H1 (cell line): ENCODE measurements at regions not wholly inside any gene's neighbourhood (a gene's known extent, or its start where the extent isn't known, plus 50 kb on each side); places are given as distances from the start of the nearest gene placed in this dataset.

ENCODE experiments used
- CTCF ChIA-PET: fragments of 300-600 bp; sonication (Branson Sonifier 250); formaldehyde crosslinking; loops from one replicate; lab custom pipeline; 2021; ENCODE audit not compliant: partially characterized antibody; lab: Charles Lee
- POLR2A ChIA-PET: fragments of 300-600 bp; sonication (Branson Sonifier 250); formaldehyde crosslinking; loops from one replicate; lab custom pipeline; 2021; ENCODE audit warnings: inconsistent platforms; ENCODE audit not compliant: partially characterized antibody; lab: Charles Lee
- DNase-seq, 2 experiments: peaks; one replicate each; pipeline versions ENCODE4 v3.0.0 to v3.0.0-alpha.2; 2010 to 2022; ENCODE audit warnings: low spot score in 2 of 2, low read depth in 1 of 2, mixed read lengths in 1 of 2
- FAIRE-seq: peaks from 2 replicates; lab custom pipeline; 2011; peaks lifted over from hg19 to GRCh38; lab: Jason Lieb, UNC
- H2AFZ ChIP-seq: 2 replicates; pipeline ENCODE4 v1.8.1; 2012; ENCODE audit warnings: low read length, inconsistent platforms
- H2AK5ac ChIP-seq: 2 replicates; pipeline ENCODE4 v1.6.1; 2013; ENCODE audit warnings: low read depth, low read length
- H2BK120ac ChIP-seq: replicated peaks from 2 replicates; pipeline ENCODE3; 2013; ENCODE audit warnings: low read depth, low read length, inconsistent platforms
- H2BK12ac ChIP-seq: 2 replicates; pipeline ENCODE4 v1.6.1; 2013; ENCODE audit warnings: low read depth, low read length
- H2BK15ac ChIP-seq: 2 replicates; pipeline ENCODE4 v1.6.1; 2013; ENCODE audit warnings: low read length
- H2BK20ac ChIP-seq: 2 replicates; pipeline ENCODE4 v1.6.1; 2013; ENCODE audit warnings: low read length
- H2BK5ac ChIP-seq: 2 replicates; pipeline ENCODE4 v1.6.1; 2013; ENCODE audit warnings: low read depth, low read length
- H3K14ac ChIP-seq: 2 replicates; pipeline ENCODE4 v1.6.1; 2013; ENCODE audit warnings: inconsistent platforms; ENCODE audit not compliant: insufficient read length
- H3K18ac ChIP-seq: 2 replicates; pipeline ENCODE4 v1.6.1; 2013; ENCODE audit warnings: low read length; ENCODE audit errors: extremely low read depth
- H3K23ac ChIP-seq: 2 replicates; pipeline ENCODE4 v1.6.1; 2013; ENCODE audit warnings: inconsistent platforms; ENCODE audit not compliant: insufficient read length
- H3K23me2 ChIP-seq: 2 replicates; pipeline ENCODE4 v1.6.1; 2013; ENCODE audit warnings: low read depth, low read length
- H3K27ac ChIP-seq: 2 replicates; pipeline ENCODE4 v1.6.1; 2011; ENCODE audit warnings: low read depth, low read length, inconsistent platforms
- H3K27me3 ChIP-seq, 4 experiments: replicated peaks in 1 of 4; 1 replicate in 1 of 4; 2 replicates in 3 of 4; pipeline versions ENCODE4 v1.6.1 to v1.8.1; 2011 to 2013; ENCODE audit warnings: low read length in 3 of 4, mild to moderate bottlenecking in 3 of 4, inconsistent platforms in 2 of 4, mixed read lengths in 2 of 4, moderate library complexity in 1 of 4; ENCODE audit not compliant: control insufficient read depth in 3 of 4, insufficient read depth in 3 of 4; ENCODE audit errors: extremely low read depth in 1 of 4
- H3K36me3 ChIP-seq, 4 experiments: 2 replicates each; pipeline versions ENCODE4 v1.6.1 to v1.8.1; 2011 to 2013; ENCODE audit warnings: mild to moderate bottlenecking in 4 of 4, low read length in 3 of 4, moderate library complexity in 2 of 4, control low read depth in 1 of 4, inconsistent platforms in 1 of 4; ENCODE audit not compliant: insufficient read depth in 4 of 4, control insufficient read depth in 2 of 4
- H3K4ac ChIP-seq: replicated peaks from 2 replicates; pipeline ENCODE3; 2013; ENCODE audit warnings: low read length, low read depth, mixed read lengths, inconsistent platforms; ENCODE audit not compliant: insufficient read length
- H3K4me1 ChIP-seq, 4 experiments: replicated peaks in 1 of 4; 1 replicate in 1 of 4; 2 replicates in 3 of 4; pipeline versions ENCODE4 v1.6.1 to v1.8.1; 2011 to 2013; ENCODE audit warnings: low read length in 3 of 4, inconsistent platforms in 2 of 4, mixed read lengths in 1 of 4; ENCODE audit not compliant: insufficient read depth in 4 of 4, control insufficient read depth in 3 of 4
- H3K4me2 ChIP-seq, 2 experiments: 2 replicates each; pipeline versions ENCODE4 v1.6.1 to v1.8.1; 2011 to 2013; ENCODE audit warnings: low read depth in 2 of 2, low read length in 2 of 2, control low read depth in 1 of 2, inconsistent platforms in 1 of 2, mild to moderate bottlenecking in 1 of 2; ENCODE audit not compliant: insufficient read depth in 1 of 2
- H3K4me3 ChIP-seq, 4 experiments: fragments of 200-600, 300-600 bp in 1 of 4; sonication (generic), shearing (Covaris generic), sonication (Bioruptor Twin) in 1 of 4; 2 replicates each; pipeline versions ENCODE4 v1.5.1 to v1.8.1; 2011 to 2016; ENCODE audit warnings: low read length in 4 of 4, low read depth in 3 of 4, control low read depth in 2 of 4, inconsistent platforms in 2 of 4, mild to moderate bottlenecking in 2 of 4, mixed read lengths in 1 of 4, moderate library complexity in 1 of 4; ENCODE audit not compliant: insufficient read depth in 2 of 4; ENCODE audit errors: extremely low read depth in 1 of 4
- H3K56ac ChIP-seq: replicated peaks from 2 replicates; pipeline ENCODE3; 2013; ENCODE audit warnings: low read depth, mild to moderate bottlenecking, mixed read lengths, low read length, inconsistent platforms; ENCODE audit not compliant: insufficient read length
- H3K79me1 ChIP-seq: 2 replicates; pipeline ENCODE4 v1.6.1; 2013; ENCODE audit warnings: low read depth, low read length, control low read depth
- H3K79me2 ChIP-seq, 2 experiments: 2 replicates each; pipeline versions ENCODE4 v1.6.1 to v1.8.1; 2012 to 2013; ENCODE audit warnings: low read length in 2 of 2, mild to moderate bottlenecking in 2 of 2, inconsistent platforms in 1 of 2; ENCODE audit not compliant: insufficient read depth in 2 of 2, control insufficient read depth in 1 of 2
- H3K9ac ChIP-seq, 4 experiments: replicated peaks in 1 of 4; 1 replicate in 1 of 4; 2 replicates in 3 of 4; pipeline versions ENCODE4 v1.6.1 to v1.8.1; 2011 to 2013; ENCODE audit warnings: low read depth in 3 of 4, low read length in 3 of 4, control low read depth in 2 of 4, mild to moderate bottlenecking in 2 of 4, moderate library complexity in 2 of 4, inconsistent platforms in 1 of 4; ENCODE audit errors: extremely low read depth in 1 of 4
- H3K9me3 ChIP-seq, 2 experiments: 2 replicates each; pipeline versions ENCODE4 v1.6.1 to v1.8.1; 2012 to 2013; ENCODE audit warnings: mild to moderate bottlenecking in 2 of 2, moderate library complexity in 2 of 2, control low read depth in 1 of 2, inconsistent platforms in 1 of 2, low read depth in 1 of 2, low read length in 1 of 2, mixed read lengths in 1 of 2; ENCODE audit not compliant: insufficient read depth in 2 of 2
- H4K20me1 ChIP-seq, 2 experiments: replicated peaks in 1 of 2; 2 replicates each; pipeline versions ENCODE3 to v1.8.1; 2011 to 2013; ENCODE audit warnings: inconsistent platforms in 2 of 2, low read length in 2 of 2, mild to moderate bottlenecking in 1 of 2; ENCODE audit not compliant: insufficient read depth in 2 of 2, control insufficient read depth in 1 of 2
- H4K5ac ChIP-seq: 2 replicates; pipeline ENCODE4 v1.6.1; 2013; ENCODE audit warnings: low read length, low read depth, mixed read lengths, inconsistent platforms; ENCODE audit not compliant: insufficient read length
- H4K8ac ChIP-seq: 2 replicates; pipeline ENCODE4 v1.8.0; 2013; ENCODE audit warnings: mild to moderate bottlenecking, moderate library complexity, low read length, inconsistent platforms; ENCODE audit not compliant: insufficient read depth; ENCODE audit errors: extremely low read depth
- H4K91ac ChIP-seq: replicated peaks from 2 replicates; pipeline ENCODE3; 2013; ENCODE audit warnings: low read length, mixed read lengths, inconsistent platforms; ENCODE audit not compliant: insufficient read length
- CBX8 ChIP-seq: fragments of 300-800, 300-1000 bp; sonication (generic); IDR thresholded peaks from 2 replicates; pipeline ENCODE4 v1.7.1; 2016; ENCODE audit warnings: low read depth, low read length, borderline replicate concordance
- EP300 ChIP-seq, 2 experiments: IDR thresholded peaks; 1 replicate in 1 of 2; 2 replicates in 1 of 2; pipeline ENCODE4 v1.6.1; 2011 to 2012; ENCODE audit warnings: low read depth in 2 of 2, low read length in 2 of 2, mild to moderate bottlenecking in 2 of 2, borderline replicate concordance in 1 of 2, inconsistent platforms in 1 of 2, moderate library complexity in 1 of 2
- POU5F1 ChIP-seq: IDR thresholded peaks from 2 replicates; pipeline ENCODE4 v1.6.1; 2011; ENCODE audit warnings: low read depth, mild to moderate bottlenecking, low read length, moderate library complexity
- YY1 ChIP-seq: IDR thresholded peaks from 2 replicates; pipeline ENCODE4 v1.6.1; 2011; ENCODE audit warnings: low read depth, mild to moderate bottlenecking, low read length
- WGBS, 2 experiments: shearing (Covaris generic) in 1 of 2; methylation state at CpG; one replicate each; pipeline versions ENCODE4 v1.1.6 to v1.1.7; 2013 to 2015; ENCODE audit warnings: low lambda C conversion rate in 2 of 2, mixed read lengths in 2 of 2, inconsistent platforms in 1 of 2, low coverage in 1 of 2, missing lambda C conversion rate in 1 of 2; ENCODE audit not compliant: insufficient replicate concordance in 2 of 2, insufficient coverage in 1 of 2, insufficient read length in 1 of 2; ENCODE audit errors: extremely low coverage in 1 of 2, missing lambda C conversion rate in 1 of 2; 5-methylcytosine and 5-hydroxymethylcytosine counted together

- no peak for TF ChIP-seq CBX8
- no peak for TF ChIP-seq EP300 (IDR thresholded peaks at IDR 0.05; ENCODE audit: borderline replicate concordance in 1 of 2, low read depth in 2 of 2, low read length in 2 of 2)
- TF ChIP-seq YY1 = no peak
- no peak for TF ChIP-seq POU5F1
- Histone ChIP-seq H3K79me2 (no peaks in the 10 kb centered on the region), H2AK5ac (no peak overlapping the region), H3K9ac (no peak overlapping the region), H4K8ac (no peak overlapping the region), H4K20me1 (no peaks in the 10 kb centered on the region), H3K27me3 (no peaks in the 10 kb centered on the region), H3K4me3 (no peak overlapping the region), H3K79me1 (no peaks in the 10 kb centered on the region), H3K18ac (no peak overlapping the region), H3K23me2 (no peaks in the 10 kb centered on the region), H4K5ac (no peak overlapping the region), H3K36me3 (no peaks in the 10 kb centered on the region), H4K91ac (no peak overlapping the region), H2BK5ac (no peak overlapping the region), H3K4me1 (no peaks in the 10 kb centered on the region), H3K14ac (no peak overlapping the region), H2BK15ac (no peak overlapping the region), H2BK20ac (no peak overlapping the region), H3K23ac (no peak overlapping the region), H3K27ac (no peak overlapping the region), H2BK12ac (no peak overlapping the region), H3K56ac (no peak overlapping the region), H3K9me3 (no peaks in the 10 kb centered on the region; a peak in 1 of 4 replicates), H3K4me2 (no peak overlapping the region), H3K4ac (no peak overlapping the region), H2AFZ (no peak overlapping the region), H2BK120ac (no peak overlapping the region)
- CTCF ChIA-PET = no interaction called here
- POLR2A ChIA-PET = no interaction called here
- no peak for DNase-seq
- no peak for FAIRE-seq
- 98% methylated on average over 12 of the region's 13 CpGs; no CpG with 5 or more reads in 1 of the 2 experiments for WGBS, 2 experiments
Measured at GRCh38 chr6:9025228-9025627, 589.9 kb upstream of the SLC35B3 start.
